HCT116 (cell line): ENCODE measurements at regions not wholly inside any gene's neighbourhood (a gene's known extent, or its start where the extent isn't known, plus 50 kb on each side); places are given as distances from the start of the nearest gene placed in this dataset.

Source experiments
- ATAC-seq: fragments of 200-7000 bp; cut with Tn5 transposase; 2 replicates; pipeline ENCODE4 v1.9.1; 2020; ENCODE audit warnings: mild to moderate bottlenecking, moderate library complexity
- BruUV-seq: library from RNA; stranded (reverse); fragments of 400-500 nt; replicated peaks from 2 replicates; lab custom pipeline; 2021; lab: Mats Ljungman, UMichigan
- CTCF ChIA-PET: fragments of 300-600 bp; sonication (Branson Sonifier 250); formaldehyde crosslinking; loops from one replicate; lab custom pipeline; 2021; ENCODE audit warnings: antibody characterized with exemption; lab: Charles Lee
- POLR2A ChIA-PET: fragments of 300-600, 350-600 bp; sonication (Branson Sonifier 250); formaldehyde crosslinking; loops from one replicate; lab custom pipeline; 2021; ENCODE audit warnings: antibody characterized with exemption; lab: Charles Lee
- RAD21 ChIA-PET, 2 experiments: fragments of 300-600 bp; sonication (Branson Sonifier 250); formaldehyde crosslinking; loops; one replicate each; lab custom pipeline; 2023; ENCODE audit warnings: low total read pairs in 2 of 2; ENCODE audit not compliant: uncharacterized antibody in 2 of 2, unreplicated experiment in 2 of 2, low non-redundant PET in 1 of 2; lab: Charles Lee
- DNase-seq: peaks from one replicate; pipeline ENCODE4 v3.0.0-alpha.2; 2010; ENCODE audit warnings: low read depth, low spot score
- H2AFZ ChIP-seq: fragments of 200-600 bp; shearing (Covaris generic), sonication (generic); 2 replicates; pipeline ENCODE4 v1.6.1; 2017; ENCODE audit warnings: low read depth, mixed run types, mixed read lengths, antibody characterized with exemption, low read length; ENCODE audit not compliant: poor library complexity, severe bottlenecking
- H3K27ac ChIP-seq: 2 replicates; pipeline ENCODE4 v1.5.1; 2012; ENCODE audit warnings: low read depth, low read length
- H3K27me3 ChIP-seq: fragments of 200-600 bp; sonication (generic); 2 replicates; pipeline ENCODE4 v1.6.1; 2016; ENCODE audit warnings: mixed run types, low read length, mixed read lengths; ENCODE audit not compliant: insufficient read depth
- H3K36me3 ChIP-seq, 2 experiments: fragments of 200-500 bp in 1 of 2; fragments of 200-600 bp in 1 of 2; sonication (Bioruptor generic) in 1 of 2; sonication (generic) in 1 of 2; 2 replicates each; pipeline versions ENCODE4 v1.5.1 to v1.6.1; 2014 to 2016; ENCODE audit warnings: low read length in 2 of 2, inconsistent platforms in 1 of 2, mixed read lengths in 1 of 2, mixed run types in 1 of 2; ENCODE audit not compliant: insufficient read depth in 2 of 2, control insufficient read depth in 1 of 2
- H3K4me1 ChIP-seq, 2 experiments: fragments of 200-600 bp in 1 of 2; sonication (generic) in 1 of 2; 2 replicates each; pipeline versions ENCODE4 v1.5.1 to v1.6.1; 2012 to 2017; ENCODE audit warnings: low read length in 2 of 2, inconsistent platforms in 1 of 2, mild to moderate bottlenecking in 1 of 2, mixed read lengths in 1 of 2, mixed run types in 1 of 2, moderate library complexity in 1 of 2; ENCODE audit not compliant: insufficient read depth in 2 of 2, control insufficient read depth in 1 of 2
- H3K4me2 ChIP-seq: fragments of 200-600 bp; sonication (generic); 2 replicates; pipeline ENCODE4 v1.6.1; 2017; ENCODE audit warnings: mixed run types, low read length, mixed read lengths
- H3K4me3 ChIP-seq, 2 experiments: fragments of 200-600 bp in 1 of 2; sonication (generic) in 1 of 2; replicated peaks in 1 of 2; 2 replicates each; pipeline ENCODE4 v1.5.1; 2011 to 2016; ENCODE audit warnings: low read length in 2 of 2, control low read depth in 1 of 2, low read depth in 1 of 2, mild to moderate bottlenecking in 1 of 2, mixed read lengths in 1 of 2, mixed run types in 1 of 2
- H3K79me2 ChIP-seq: fragments of 200-600 bp; sonication (generic); 2 replicates; pipeline ENCODE4 v1.6.1; 2017; ENCODE audit warnings: mild to moderate bottlenecking, mixed run types, low read length, moderate library complexity, mixed read lengths; ENCODE audit not compliant: insufficient read depth
- H3K9ac ChIP-seq: fragments of 200-600 bp; sonication (generic); 2 replicates; pipeline ENCODE4 v1.6.1; 2016; ENCODE audit warnings: low read length, mixed read lengths
- H3K9me2 ChIP-seq: fragments of 200-600 bp; sonication (generic), shearing (Covaris generic); 2 replicates; pipeline ENCODE4 v1.6.1; 2017; ENCODE audit warnings: mixed run types, mild to moderate bottlenecking, moderate library complexity; ENCODE audit not compliant: insufficient read depth
- H3K9me3 ChIP-seq, 2 experiments: fragments of 200-500 bp in 1 of 2; fragments of 200-600 bp in 1 of 2; sonication (Bioruptor generic) in 1 of 2; sonication (generic) in 1 of 2; 2 replicates each; pipeline ENCODE4 v1.6.1; 2014 to 2017; ENCODE audit warnings: low read length in 2 of 2, mixed read lengths in 2 of 2, inconsistent platforms in 1 of 2, low read depth in 1 of 2, mild to moderate bottlenecking in 1 of 2, mixed run types in 1 of 2, moderate library complexity in 1 of 2; ENCODE audit not compliant: control insufficient read depth in 1 of 2, insufficient read depth in 1 of 2
- H4K20me1 ChIP-seq: fragments of 200-600 bp; sonication (generic), shearing (Covaris generic); 2 replicates; pipeline ENCODE4 v1.6.1; 2017; ENCODE audit warnings: mixed run types, mild to moderate bottlenecking, moderate library complexity; ENCODE audit not compliant: insufficient read depth
- CBX3 ChIP-seq: IDR thresholded peaks from 2 replicates; pipeline ENCODE4 v1.6.1; 2012; ENCODE audit warnings: low read depth
- EGR1 ChIP-seq: IDR thresholded peaks from 2 replicates; pipeline ENCODE4 v1.6.1; 2012; ENCODE audit warnings: low read depth
- EZH2 ChIP-seq: fragments of 200-600 bp; sonication (generic); IDR thresholded peaks from 2 replicates; pipeline ENCODE4 v1.6.1; 2017; ENCODE audit warnings: antibody characterized with exemption, mixed run types
- EZH2phosphoT487 ChIP-seq: fragments of 200-600 bp; IDR thresholded peaks from 2 replicates; pipeline ENCODE4 v1.6.1; 2018; ENCODE audit warnings: antibody characterized with exemption, borderline replicate concordance
- FOSL1 ChIP-seq: IDR thresholded peaks from 2 replicates; pipeline ENCODE4 v1.6.1; 2012; ENCODE audit warnings: low read depth
- JUND ChIP-seq: IDR thresholded peaks from 2 replicates; pipeline ENCODE4 v1.6.1; 2012
- POLR2A ChIP-seq: IDR thresholded peaks from 2 replicates; pipeline ENCODE4 v1.7.0; 2011; ENCODE audit warnings: borderline replicate concordance; ENCODE audit not compliant: insufficient read depth, insufficient read length; ENCODE audit errors: extremely low read depth
- SIN3A ChIP-seq: IDR thresholded peaks from 2 replicates; pipeline ENCODE4 v1.6.1; 2012; ENCODE audit warnings: low read depth
- SP1 ChIP-seq: IDR thresholded peaks from 2 replicates; pipeline ENCODE4 v1.6.1; 2012; ENCODE audit warnings: low read depth
- TCF7L2 ChIP-seq: IDR thresholded peaks from 2 replicates; pipeline ENCODE4 v1.7.0; 2011; ENCODE audit warnings: borderline replicate concordance, inconsistent platforms; ENCODE audit not compliant: insufficient read depth, insufficient read length; ENCODE audit errors: extremely low read depth
- ZFX ChIP-seq: fragments of 450-650 bp; IDR thresholded peaks from 2 replicates; pipeline ENCODE4 v1.6.1; 2017
- ZNF274 ChIP-seq: fragments of 200-500 bp; sonication (Bioruptor generic); IDR thresholded peaks from 2 replicates; pipeline ENCODE4 v1.6.1; 2014; ENCODE audit warnings: mild to moderate bottlenecking, low read depth, low read length, inconsistent platforms
- intact Hi-C: fragments of 100-400 bp; cut with micrococcal nuclease; formaldehyde crosslinking; loops from 2 replicates; pipeline ENCODE4 v1.10.0; 2022
- TF ChIP-seq, protein P1 (sequence below): IDR thresholded peaks from 2 replicates; pipeline ENCODE4 v1.6.1; 2012; ENCODE audit warnings: low read depth
- TF ChIP-seq, protein P2 (sequence below), 3 experiments: fragments of 200-600 bp in 1 of 3; sonication (generic) in 1 of 3; IDR thresholded peaks in 2 of 3; conservative IDR thresholded peaks in 1 of 3; 2 replicates each; pipeline ENCODE4 v1.5.1; 2012 to 2017; ENCODE audit warnings: low read depth in 2 of 3, low read length in 2 of 3, antibody characterized with exemption in 1 of 3, borderline replicate concordance in 1 of 3, control low read depth in 1 of 3, mild to moderate bottlenecking in 1 of 3, mixed read lengths in 1 of 3, mixed run types in 1 of 3, moderate library complexity in 1 of 3; ENCODE audit not compliant: insufficient read depth in 1 of 3
- TF ChIP-seq, protein P3 (sequence below): IDR thresholded peaks from 2 replicates; pipeline ENCODE4 v1.6.1; 2012

DNA sequence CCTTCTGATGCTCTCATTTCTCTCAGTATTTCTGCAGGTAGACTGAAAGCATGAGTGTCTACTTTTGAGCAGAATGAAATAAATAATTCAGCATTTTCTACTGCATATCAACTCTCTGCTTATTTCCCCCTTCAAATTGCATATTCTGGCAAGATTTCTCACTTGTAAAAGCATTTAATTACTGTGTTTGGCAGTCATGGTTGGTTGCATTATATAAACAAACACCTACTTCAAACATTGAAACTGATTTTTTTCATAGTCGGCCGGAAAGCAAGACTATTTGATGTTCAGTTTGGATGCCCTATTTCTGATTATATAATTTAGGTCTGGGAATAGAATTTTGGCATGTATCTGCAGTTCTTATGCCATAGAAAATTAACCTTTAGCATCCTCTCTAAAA, 73.1 kb downstream of the PLEKHG1 start:
- H3K9me2 ChIP-seq = no peaks in the 10 kb centered on the region
- TF ChIP-seq EGR1 (no peak), ZNF274 (no peak), POLR2A (no peak), TCF7L2 (no peak), SIN3A (no peak), ZFX (no peak), FOSL1 (no peak), SP1 (no peak), EZH2phosphoT487 (no peak), EZH2 (no peak), CBX3 (no peak), JUND (no peak)
- TF ChIP-seq, protein P1, sequence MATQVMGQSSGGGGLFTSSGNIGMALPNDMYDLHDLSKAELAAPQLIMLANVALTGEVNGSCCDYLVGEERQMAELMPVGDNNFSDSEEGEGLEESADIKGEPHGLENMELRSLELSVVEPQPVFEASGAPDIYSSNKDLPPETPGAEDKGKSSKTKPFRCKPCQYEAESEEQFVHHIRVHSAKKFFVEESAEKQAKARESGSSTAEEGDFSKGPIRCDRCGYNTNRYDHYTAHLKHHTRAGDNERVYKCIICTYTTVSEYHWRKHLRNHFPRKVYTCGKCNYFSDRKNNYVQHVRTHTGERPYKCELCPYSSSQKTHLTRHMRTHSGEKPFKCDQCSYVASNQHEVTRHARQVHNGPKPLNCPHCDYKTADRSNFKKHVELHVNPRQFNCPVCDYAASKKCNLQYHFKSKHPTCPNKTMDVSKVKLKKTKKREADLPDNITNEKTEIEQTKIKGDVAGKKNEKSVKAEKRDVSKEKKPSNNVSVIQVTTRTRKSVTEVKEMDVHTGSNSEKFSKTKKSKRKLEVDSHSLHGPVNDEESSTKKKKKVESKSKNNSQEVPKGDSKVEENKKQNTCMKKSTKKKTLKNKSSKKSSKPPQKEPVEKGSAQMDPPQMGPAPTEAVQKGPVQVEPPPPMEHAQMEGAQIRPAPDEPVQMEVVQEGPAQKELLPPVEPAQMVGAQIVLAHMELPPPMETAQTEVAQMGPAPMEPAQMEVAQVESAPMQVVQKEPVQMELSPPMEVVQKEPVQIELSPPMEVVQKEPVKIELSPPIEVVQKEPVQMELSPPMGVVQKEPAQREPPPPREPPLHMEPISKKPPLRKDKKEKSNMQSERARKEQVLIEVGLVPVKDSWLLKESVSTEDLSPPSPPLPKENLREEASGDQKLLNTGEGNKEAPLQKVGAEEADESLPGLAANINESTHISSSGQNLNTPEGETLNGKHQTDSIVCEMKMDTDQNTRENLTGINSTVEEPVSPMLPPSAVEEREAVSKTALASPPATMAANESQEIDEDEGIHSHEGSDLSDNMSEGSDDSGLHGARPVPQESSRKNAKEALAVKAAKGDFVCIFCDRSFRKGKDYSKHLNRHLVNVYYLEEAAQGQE = no peak
- TF ChIP-seq, protein P2, sequence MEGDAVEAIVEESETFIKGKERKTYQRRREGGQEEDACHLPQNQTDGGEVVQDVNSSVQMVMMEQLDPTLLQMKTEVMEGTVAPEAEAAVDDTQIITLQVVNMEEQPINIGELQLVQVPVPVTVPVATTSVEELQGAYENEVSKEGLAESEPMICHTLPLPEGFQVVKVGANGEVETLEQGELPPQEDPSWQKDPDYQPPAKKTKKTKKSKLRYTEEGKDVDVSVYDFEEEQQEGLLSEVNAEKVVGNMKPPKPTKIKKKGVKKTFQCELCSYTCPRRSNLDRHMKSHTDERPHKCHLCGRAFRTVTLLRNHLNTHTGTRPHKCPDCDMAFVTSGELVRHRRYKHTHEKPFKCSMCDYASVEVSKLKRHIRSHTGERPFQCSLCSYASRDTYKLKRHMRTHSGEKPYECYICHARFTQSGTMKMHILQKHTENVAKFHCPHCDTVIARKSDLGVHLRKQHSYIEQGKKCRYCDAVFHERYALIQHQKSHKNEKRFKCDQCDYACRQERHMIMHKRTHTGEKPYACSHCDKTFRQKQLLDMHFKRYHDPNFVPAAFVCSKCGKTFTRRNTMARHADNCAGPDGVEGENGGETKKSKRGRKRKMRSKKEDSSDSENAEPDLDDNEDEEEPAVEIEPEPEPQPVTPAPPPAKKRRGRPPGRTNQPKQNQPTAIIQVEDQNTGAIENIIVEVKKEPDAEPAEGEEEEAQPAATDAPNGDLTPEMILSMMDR (IDR thresholded peaks at IDR 0.05 in 2 of 3, conservative IDR thresholded peaks at IDR 0.05 in 1 of 3; ENCODE audit: borderline replicate concordance in 1 of 3, insufficient read depth in 1 of 3, low read depth in 2 of 3, low read length in 2 of 3) = no peak
- TF ChIP-seq, protein P3, sequence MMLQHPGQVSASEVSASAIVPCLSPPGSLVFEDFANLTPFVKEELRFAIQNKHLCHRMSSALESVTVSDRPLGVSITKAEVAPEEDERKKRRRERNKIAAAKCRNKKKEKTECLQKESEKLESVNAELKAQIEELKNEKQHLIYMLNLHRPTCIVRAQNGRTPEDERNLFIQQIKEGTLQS = no peak
- CTCF ChIA-PET = interaction anchor here (1.4 kb wide), 1 partner anchor 13 kb away, joined by 6 read pairs; no protein-coding TSS in a partner anchor
- POLR2A ChIA-PET = no interaction called here
- H3K4me1 ChIP-seq = peaks cover 16 to 21% of the 10 kb centered on the region in 2 experiments
- ATAC-seq (no peak), DNase-seq (no peak)
- no peak overlapping the region for H3K27ac ChIP-seq
- H3K79me2 ChIP-seq = no peaks in the 10 kb centered on the region
- no peak overlapping the region for H3K4me2 ChIP-seq
- intact Hi-C loops = no loop called here
- H3K4me3 ChIP-seq = no peak overlapping the region
- RAD21 ChIA-PET = no interaction called here
- BruUV-seq = no TSS peak
- no peak overlapping the region for H3K9ac ChIP-seq
- no peaks in the 10 kb centered on the region for H3K27me3 ChIP-seq
- no peaks in the 10 kb centered on the region for H4K20me1 ChIP-seq
- H3K9me3 ChIP-seq = no peaks in the 10 kb centered on the region
- H3K36me3 ChIP-seq = no peaks in the 10 kb centered on the region
- H2AFZ ChIP-seq = no peak overlapping the region
